Breast epithelium (tissue), 3 donors: ENCODE measurements at regions not wholly inside any gene's neighbourhood (a gene's known extent, or its start where the extent isn't known, plus 50 kb on each side); places are given as distances from the start of the nearest gene placed in this dataset.

ENCODE experiments used
- POLR2AphosphoS5 ChIP-seq, 3 donors: sonication (generic); formaldehyde crosslinking; IDR thresholded peaks; one replicate each; pipeline ENCODE4 v1.6.1; 2017; ENCODE audit warnings: antibody characterized with exemption in 3 of 3
- TF ChIP-seq, protein P1 (sequence below), 3 donors: fragments of 450-650 bp; IDR thresholded peaks; one replicate each; pipeline ENCODE4 v1.5.1; 2016 to 2017; ENCODE audit warnings: antibody characterized with exemption in 3 of 3, mild to moderate bottlenecking in 3 of 3, moderate library complexity in 3 of 3

- TF ChIP-seq, protein P1, sequence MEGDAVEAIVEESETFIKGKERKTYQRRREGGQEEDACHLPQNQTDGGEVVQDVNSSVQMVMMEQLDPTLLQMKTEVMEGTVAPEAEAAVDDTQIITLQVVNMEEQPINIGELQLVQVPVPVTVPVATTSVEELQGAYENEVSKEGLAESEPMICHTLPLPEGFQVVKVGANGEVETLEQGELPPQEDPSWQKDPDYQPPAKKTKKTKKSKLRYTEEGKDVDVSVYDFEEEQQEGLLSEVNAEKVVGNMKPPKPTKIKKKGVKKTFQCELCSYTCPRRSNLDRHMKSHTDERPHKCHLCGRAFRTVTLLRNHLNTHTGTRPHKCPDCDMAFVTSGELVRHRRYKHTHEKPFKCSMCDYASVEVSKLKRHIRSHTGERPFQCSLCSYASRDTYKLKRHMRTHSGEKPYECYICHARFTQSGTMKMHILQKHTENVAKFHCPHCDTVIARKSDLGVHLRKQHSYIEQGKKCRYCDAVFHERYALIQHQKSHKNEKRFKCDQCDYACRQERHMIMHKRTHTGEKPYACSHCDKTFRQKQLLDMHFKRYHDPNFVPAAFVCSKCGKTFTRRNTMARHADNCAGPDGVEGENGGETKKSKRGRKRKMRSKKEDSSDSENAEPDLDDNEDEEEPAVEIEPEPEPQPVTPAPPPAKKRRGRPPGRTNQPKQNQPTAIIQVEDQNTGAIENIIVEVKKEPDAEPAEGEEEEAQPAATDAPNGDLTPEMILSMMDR (IDR thresholded peaks at IDR 0.05) = no peak
- TF ChIP-seq POLR2AphosphoS5 (IDR thresholded peaks at IDR 0.05) = no peak
These were observed 533.9 kb downstream of the TBL1XR1 start for GRCh38 chr3:176663387-176663786.
